BLaER1 treated with 17β-estradiol and CSF1 and Interleukin-3, amounts not matched to agents 10 nM and 100 nM (cell line): ENCODE measurements at regions not wholly inside any gene's neighbourhood (a gene's known extent, or its start where the extent isn't known, plus 50 kb on each side); places are given as distances from the start of the nearest gene placed in this dataset.

Source experiments
- H3K27ac ChIP-seq, 11 experiments: shearing (Covaris generic); formaldehyde crosslinking; 2 replicates each; pipeline ENCODE4 v1.8.1; 2022
- H3K27me3 ChIP-seq, 11 experiments: shearing (Covaris generic); formaldehyde crosslinking; 2 replicates each; pipeline ENCODE4 v1.8.1; 2022
- H3K36me3 ChIP-seq, 11 experiments: shearing (Covaris generic); formaldehyde crosslinking; 2 replicates each; pipeline ENCODE4 v1.8.1; 2022
- H3K4me1 ChIP-seq, 10 experiments: shearing (Covaris generic); formaldehyde crosslinking; 2 replicates each; pipeline ENCODE4 v1.8.1; 2022
- H3K4me2 ChIP-seq, 11 experiments: shearing (Covaris generic); formaldehyde crosslinking; 2 replicates each; pipeline ENCODE4 v1.8.1; 2022
- H3K4me3 ChIP-seq, 10 experiments: shearing (Covaris generic); formaldehyde crosslinking; 2 replicates each; pipeline ENCODE4 v1.8.1; 2022
- H3K9ac ChIP-seq, 11 experiments: shearing (Covaris generic); formaldehyde crosslinking; 2 replicates each; pipeline ENCODE4 v1.8.1; 2022
- H3K9me3 ChIP-seq, 11 experiments: shearing (Covaris generic); formaldehyde crosslinking; replicated peaks in 1 of 11; 2 replicates each; pipeline ENCODE4 v1.8.1; 2022
- H4K20me1 ChIP-seq, 11 experiments: shearing (Covaris generic); formaldehyde crosslinking; 2 replicates each; pipeline ENCODE4 v1.8.1; 2022
- Cebpa-rat ChIP-seq, 11 experiments: shearing (Covaris generic); IDR thresholded peaks; 2 replicates each; pipeline ENCODE4 v1.8.1; 2022

GRCh38 chr13:105894697-105895096 lies 640.8 kb downstream of the EFNB2 start:
- Histone ChIP-seq H3K4me3 (no peak overlapping the region), H3K9ac (no peak overlapping the region), H3K9me3 (peaks cover 0 to 20% (median 9%) of the 10 kb centered on the region in 11 experiments; a peak in 16 of 22 replicates), H4K20me1 (no peaks in the 10 kb centered on the region), H3K27me3 (no peaks in the 10 kb centered on the region), H3K36me3 (no peaks in the 10 kb centered on the region), H3K4me1 (no peaks in the 10 kb centered on the region), H3K4me2 (no peak overlapping the region), H3K27ac (no peak overlapping the region)
- TF ChIP-seq Cebpa-rat (IDR thresholded peaks at IDR 0.05), result no peak

DNA sequence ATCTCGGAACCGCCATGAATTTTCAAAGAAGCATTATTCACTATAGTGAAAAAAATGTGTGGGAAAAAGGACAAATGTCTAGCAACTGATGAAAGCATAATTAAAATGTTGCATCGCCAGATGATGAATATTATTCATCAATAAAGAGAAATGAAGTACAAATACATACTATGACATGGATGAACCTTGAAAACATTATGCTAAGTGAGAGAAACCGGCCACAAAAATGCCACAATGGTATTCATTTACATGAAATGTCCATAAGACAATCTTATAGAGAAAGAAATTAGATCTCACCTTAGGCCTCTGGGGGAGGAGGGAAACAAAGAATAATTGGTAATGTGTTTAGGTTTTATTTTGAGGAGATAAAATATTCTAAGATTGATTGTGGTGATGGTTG lies 645.0 kb downstream of the EFNB2 start:
- TF ChIP-seq Cebpa-rat (IDR thresholded peaks at IDR 0.05), result no peak
- Histone ChIP-seq H3K4me1 (no peaks in the 10 kb centered on the region), H3K9me3 (peaks cover 0 to 14% (median 7%) of the 10 kb centered on the region in 11 experiments; a peak in 16 of 22 replicates), H3K27ac (no peak overlapping the region), H3K4me2 (no peak overlapping the region), H3K36me3 (no peaks in the 10 kb centered on the region), H4K20me1 (no peaks in the 10 kb centered on the region), H3K4me3 (no peak overlapping the region), H3K9ac (no peak overlapping the region), H3K27me3 (no peaks in the 10 kb centered on the region)

GRCh38 chr13:105878119-105878700 lies 657.3 kb downstream of the EFNB2 start:
- 0 out of 20 replicates have a peak, but pooled peaks cover 0 to 7% (median 0%) of the 10 kb centered on the region in 10 experiments for H3K4me1 ChIP-seq
- no peak overlapping the region for H3K27ac ChIP-seq
- no peak overlapping the region for H3K4me2 ChIP-seq
- no peaks in the 10 kb centered on the region for H3K27me3 ChIP-seq
- H3K9me3 ChIP-seq, result no peaks in the 10 kb centered on the region
- H3K4me3 ChIP-seq, result no peak overlapping the region
- no peaks in the 10 kb centered on the region for H4K20me1 ChIP-seq
- H3K36me3 ChIP-seq, result no peaks in the 10 kb centered on the region
- H3K9ac ChIP-seq, result no peak overlapping the region
- no peak for TF ChIP-seq Cebpa-rat (IDR thresholded peaks at IDR 0.05)

DNA sequence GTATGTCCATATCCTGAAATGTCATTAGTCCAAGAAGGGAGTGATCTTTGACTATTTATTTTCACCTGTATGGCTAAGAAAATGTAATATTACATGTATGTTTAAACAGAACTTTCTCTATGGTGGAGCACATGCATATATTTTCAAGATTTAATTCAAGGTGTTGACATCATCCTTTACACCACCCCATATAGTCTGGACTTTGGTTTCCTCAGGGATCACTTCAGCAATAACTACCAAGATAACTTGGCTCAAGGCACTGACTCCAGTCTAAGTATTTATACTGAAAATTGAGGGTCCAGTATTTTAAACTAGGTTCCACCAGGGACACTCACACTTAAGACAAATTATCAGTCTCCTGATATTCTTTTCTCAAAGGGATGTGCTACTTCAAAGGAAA lies 660.6 kb downstream of the EFNB2 start:
- H3K9ac ChIP-seq, result no peak overlapping the region
- H3K4me2 ChIP-seq, result no peak overlapping the region
- no peaks in the 10 kb centered on the region for H3K36me3 ChIP-seq
- TF ChIP-seq Cebpa-rat (IDR thresholded peaks at IDR 0.05), result no peak
- no peak overlapping the region for H3K4me3 ChIP-seq
- H3K9me3 ChIP-seq, result no peaks in the 10 kb centered on the region
- H3K27ac ChIP-seq, result no peak overlapping the region
- no peaks in the 10 kb centered on the region for H3K27me3 ChIP-seq
- H4K20me1 ChIP-seq, result no peaks in the 10 kb centered on the region
- 0 out of 20 replicates have a peak, but pooled peaks cover 0 to 7% (median 0%) of the 10 kb centered on the region in 10 experiments for H3K4me1 ChIP-seq

DNA sequence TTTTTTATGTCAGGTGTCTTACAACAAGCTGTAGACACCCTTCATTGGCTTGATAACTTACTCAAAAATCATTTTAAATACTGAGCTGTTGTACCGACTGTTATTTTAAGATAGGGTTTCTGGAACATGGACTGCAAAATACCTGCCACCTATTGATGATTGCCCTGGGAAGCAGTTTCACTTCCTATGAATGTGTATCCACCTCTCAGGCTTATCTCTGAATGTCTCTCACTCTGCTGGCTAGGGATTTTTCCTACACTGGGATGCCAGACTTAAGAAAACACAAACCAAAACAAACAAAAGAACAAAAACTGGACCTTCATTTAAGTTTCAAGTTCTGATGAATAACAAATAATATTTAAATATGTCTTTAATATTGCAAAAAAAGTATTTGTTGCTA lies 663.7 kb downstream of the EFNB2 start:
- H3K27me3 ChIP-seq, result no peaks in the 10 kb centered on the region
- no peak overlapping the region for H3K9ac ChIP-seq
- no peaks in the 10 kb centered on the region for H3K36me3 ChIP-seq
- H3K4me1 ChIP-seq, result no peaks in the 10 kb centered on the region
- TF ChIP-seq Cebpa-rat (IDR thresholded peaks at IDR 0.05), result no peak
- no peak overlapping the region for H3K4me3 ChIP-seq
- H3K4me2 ChIP-seq, result no peak overlapping the region
- H3K27ac ChIP-seq, result no peak overlapping the region
- H3K9me3 ChIP-seq, result no peaks in the 10 kb centered on the region
- H4K20me1 ChIP-seq, result no peaks in the 10 kb centered on the region

GRCh38 chr13:105871326-105871725 lies 664.1 kb downstream of the EFNB2 start:
- H3K27me3 ChIP-seq, result no peaks in the 10 kb centered on the region
- no peaks in the 10 kb centered on the region for H4K20me1 ChIP-seq
- TF ChIP-seq Cebpa-rat (IDR thresholded peaks at IDR 0.05), result no peak
- no peak overlapping the region for H3K9ac ChIP-seq
- no peak overlapping the region for H3K4me2 ChIP-seq
- no peaks in the 10 kb centered on the region for H3K9me3 ChIP-seq
- no peak overlapping the region for H3K4me3 ChIP-seq
- no peaks in the 10 kb centered on the region for H3K36me3 ChIP-seq
- H3K4me1 ChIP-seq, result no peaks in the 10 kb centered on the region
- H3K27ac ChIP-seq, result no peak overlapping the region

- Histone ChIP-seq H3K9me3 (peaks cover 0 to 5% (median 0%) of the 10 kb centered on the region in 11 experiments; a peak in 1 of 22 replicates), H3K9ac (no peak overlapping the region), H3K36me3 (no peaks in the 10 kb centered on the region), H4K20me1 (no peaks in the 10 kb centered on the region), H3K4me1 (no peaks in the 10 kb centered on the region), H3K27me3 (no peaks in the 10 kb centered on the region), H3K4me2 (no peak overlapping the region), H3K27ac (no peak overlapping the region), H3K4me3 (no peak overlapping the region)
- no peak for TF ChIP-seq Cebpa-rat (IDR thresholded peaks at IDR 0.05)
Observed at GRCh38 chr13:105863300-105863920, 672.1 kb downstream of the EFNB2 start.

DNA sequence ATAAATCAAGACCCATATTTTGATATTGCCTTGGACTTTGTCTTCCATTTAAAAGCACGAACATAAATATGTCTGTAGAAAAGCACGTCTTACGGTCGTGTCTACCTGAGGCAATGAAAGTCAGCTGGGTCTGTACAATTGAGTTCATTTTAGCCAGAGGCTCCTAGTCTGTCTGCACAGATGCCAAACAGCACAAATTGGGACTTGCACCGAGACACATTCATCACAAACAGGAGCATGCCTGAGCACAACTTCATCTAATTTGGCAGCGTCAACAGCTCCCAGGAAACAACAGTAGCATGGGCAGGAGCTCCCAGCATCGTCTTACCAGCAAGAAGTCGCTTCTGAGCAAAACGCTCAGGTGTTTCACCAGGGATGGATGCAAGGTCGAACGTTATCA lies 687.0 kb downstream of the EFNB2 start:
- Histone ChIP-seq H3K4me3 (no peak overlapping the region), H3K27ac (no peak overlapping the region), H3K4me2 (no peak overlapping the region), H3K36me3 (no peaks in the 10 kb centered on the region), H3K4me1 (peaks cover 0 to under 1% (median 0%) of the 10 kb centered on the region in 10 experiments; a peak in 2 of 20 replicates), H3K27me3 (no peaks in the 10 kb centered on the region), H3K9ac (no peak overlapping the region), H3K9me3 (no peaks in the 10 kb centered on the region), H4K20me1 (no peaks in the 10 kb centered on the region)
- TF ChIP-seq Cebpa-rat (IDR thresholded peaks at IDR 0.05), result no peak

- H3K27me3 ChIP-seq, result no peaks in the 10 kb centered on the region
- no peak overlapping the region for H3K4me3 ChIP-seq
- H3K36me3 ChIP-seq, result no peaks in the 10 kb centered on the region
- no peaks in the 10 kb centered on the region for H3K9me3 ChIP-seq
- H3K27ac ChIP-seq, result no peak overlapping the region
- H3K4me1 ChIP-seq, result no peaks in the 10 kb centered on the region
- no peak overlapping the region for H3K4me2 ChIP-seq
- no peaks in the 10 kb centered on the region for H4K20me1 ChIP-seq
- no peak overlapping the region for H3K9ac ChIP-seq
- no peak for TF ChIP-seq Cebpa-rat (IDR thresholded peaks at IDR 0.05)
Observed at GRCh38 chr13:105847527-105848291, 687.8 kb downstream of the EFNB2 start.
